HG02870 (cell line): ENCODE measurements at regions not wholly inside any gene's neighbourhood (a gene's known extent, or its start where the extent isn't known, plus 50 kb on each side); places are given as distances from the start of the nearest gene placed in this dataset.

Source experiments
- ATAC-seq: cut with Tn5 transposase; IDR thresholded peaks from one replicate; pipeline ENCODE4 v1.9.1; 2021; ENCODE audit warnings: mild to moderate bottlenecking, moderate library complexity; ENCODE audit not compliant: unreplicated experiment

GRCh38 chr7:35399840-35400239 is 145.9 kb upstream of the TBX20 start:
- no peak for ATAC-seq

- ATAC-seq: no peak
These were observed 145.3 kb upstream of the TBX20 start for GRCh38 chr7:35399216-35399615.

GRCh38 chr7:35398518-35398917 is 144.6 kb upstream of the TBX20 start:
- ATAC-seq: no peak

GRCh38 chr7:35390146-35390545 is 136.2 kb upstream of the TBX20 start:
- ATAC-seq: no peak

- ATAC-seq: no peak
These were observed 135.7 kb upstream of the TBX20 start for GRCh38 chr7:35389636-35390035.

- no peak for ATAC-seq
These were observed 133.2 kb upstream of the TBX20 start for GRCh38 chr7:35386816-35387706.

- no peak for ATAC-seq
These were observed 132.3 kb upstream of the TBX20 start for GRCh38 chr7:35386082-35386815.

GRCh38 chr7:35384761-35385700 is 131.1 kb upstream of the TBX20 start:
- ATAC-seq: no peak

GRCh38 chr7:35380739-35381224 is 126.9 kb upstream of the TBX20 start:
- ATAC-seq: no peak

GRCh38 chr7:35379481-35379880 is 125.6 kb upstream of the TBX20 start:
- no peak for ATAC-seq

- ATAC-seq: no peak
These were observed 121.6 kb upstream of the TBX20 start for GRCh38 chr7:35375516-35375915.

- no peak for ATAC-seq
These were observed 121.0 kb upstream of the TBX20 start for GRCh38 chr7:35374858-35375257.

- ATAC-seq: no peak
These were observed 117.3 kb upstream of the TBX20 start for GRCh38 chr7:35371221-35371620.

GRCh38 chr7:35370687-35371086 is 116.8 kb upstream of the TBX20 start:
- ATAC-seq: no peak

- no peak for ATAC-seq
These were observed 112.6 kb upstream of the TBX20 start for GRCh38 chr7:35366167-35367155.

GRCh38 chr7:35365523-35365922 is 111.6 kb upstream of the TBX20 start:
- ATAC-seq: peak; percentile 72

GRCh38 chr7:35362341-35362740 is 108.4 kb upstream of the TBX20 start:
- ATAC-seq: no peak

- no peak for ATAC-seq
These were observed 105.5 kb upstream of the TBX20 start for GRCh38 chr7:35359423-35359822.

- ATAC-seq: no peak
These were observed 102.6 kb upstream of the TBX20 start for GRCh38 chr7:35356495-35356894.

- ATAC-seq: no peak
These were observed 102.0 kb upstream of the TBX20 start for GRCh38 chr7:35355911-35356310.
